IMR-90 (cell line): ENCODE measurements at regions not wholly inside any gene's neighbourhood (a gene's known extent, or its start where the extent isn't known, plus 50 kb on each side); places are given as distances from the start of the nearest gene placed in this dataset.

ENCODE experiments used
- ATAC-seq: fragments of 200-7000 bp; cut with Tn5 transposase; 2 replicates; pipeline ENCODE4 v1.9.1; 2020; ENCODE audit warnings: low read depth, mild to moderate bottlenecking, moderate library complexity
- BruUV-seq: library from RNA; stranded (reverse); fragments of 400-500 nt; replicated peaks from 2 replicates; lab custom pipeline; 2021; lab: Mats Ljungman, UMichigan
- CTCF ChIA-PET: fragments of 300-600 bp; formaldehyde crosslinking; extraction: SDS; loops from one replicate; lab custom pipeline; 2021; ENCODE audit warnings: antibody characterized with exemption; lab: Yijun Ruan, JAX
- POLR2A ChIA-PET: fragments of 300-600 bp; sonication (Branson Sonifier 250); formaldehyde crosslinking; loops from one replicate; lab custom pipeline; 2022; ENCODE audit warnings: antibody characterized with exemption; ENCODE audit not compliant: unreplicated experiment; lab: Charles Lee
- DNase-seq: peaks from one replicate; pipeline ENCODE4 v3.0.0; 2013
- H2AFZ ChIP-seq: replicated peaks from 2 replicates; pipeline ENCODE3; 2013; ENCODE audit warnings: low read length, mild to moderate bottlenecking; ENCODE audit not compliant: poor library complexity
- H2AK5ac ChIP-seq: 2 replicates; pipeline ENCODE4 v1.6.1; 2013; ENCODE audit warnings: low read depth, low read length, inconsistent platforms
- H2AK9ac ChIP-seq: replicated peaks from 2 replicates; pipeline ENCODE3; 2013; ENCODE audit warnings: mild to moderate bottlenecking, low read depth, low read length, moderate library complexity; ENCODE audit not compliant: poor library complexity
- H2BK120ac ChIP-seq: 2 replicates; pipeline ENCODE4 v1.6.1; 2013; ENCODE audit warnings: low read depth, low read length, inconsistent platforms
- H2BK15ac ChIP-seq: 3 replicates; pipeline ENCODE4 v1.6.1; 2013; ENCODE audit warnings: low read depth, low read length, inconsistent platforms
- H2BK20ac ChIP-seq: 2 replicates; pipeline ENCODE4 v1.6.1; 2013; ENCODE audit warnings: low read depth, mild to moderate bottlenecking, inconsistent platforms, low read length, moderate library complexity
- H2BK5ac ChIP-seq: 2 replicates; pipeline ENCODE4 v1.6.1; 2013; ENCODE audit warnings: mild to moderate bottlenecking, low read depth, low read length, inconsistent platforms; ENCODE audit not compliant: poor library complexity, severe bottlenecking
- H3K14ac ChIP-seq: replicated peaks from 2 replicates; pipeline ENCODE4 v1.6.1; 2013; ENCODE audit warnings: low read depth, low read length, inconsistent platforms
- H3K18ac ChIP-seq: 2 replicates; pipeline ENCODE4 v1.6.1; 2013; ENCODE audit warnings: low read depth, low read length, control low read depth
- H3K23ac ChIP-seq: 2 replicates; pipeline ENCODE4 v1.6.1; 2013; ENCODE audit warnings: low read depth, low read length, inconsistent platforms
- H3K27ac ChIP-seq: 2 replicates; pipeline ENCODE4 v1.5.1; 2013; ENCODE audit warnings: mild to moderate bottlenecking, control low read depth, low read length; ENCODE audit not compliant: insufficient read depth
- H3K27me3 ChIP-seq: 2 replicates; pipeline ENCODE4 v1.6.1; 2013; ENCODE audit warnings: low read length; ENCODE audit not compliant: control insufficient read depth, insufficient read depth
- H3K36me3 ChIP-seq: 2 replicates; pipeline ENCODE4 v1.6.1; 2013; ENCODE audit warnings: low read length, mixed read lengths; ENCODE audit not compliant: control insufficient read depth, insufficient read depth
- H3K4ac ChIP-seq: 2 replicates; pipeline ENCODE4 v1.6.1; 2013; ENCODE audit warnings: low read depth, low read length, inconsistent platforms
- H3K4me1 ChIP-seq: 2 replicates; pipeline ENCODE4 v1.6.1; 2013; ENCODE audit warnings: low read length, mixed read lengths; ENCODE audit not compliant: control insufficient read depth, insufficient read depth
- H3K4me2 ChIP-seq: 2 replicates; pipeline ENCODE4 v1.6.1; 2013; ENCODE audit warnings: low read depth, mild to moderate bottlenecking, control low read depth, low read length, moderate library complexity
- H3K4me3 ChIP-seq: 2 replicates; pipeline ENCODE4 v1.5.1; 2013; ENCODE audit warnings: low read depth, mild to moderate bottlenecking, control low read depth, low read length, moderate library complexity; ENCODE audit not compliant: insufficient read depth
- H3K56ac ChIP-seq: 2 replicates; pipeline ENCODE4 v1.6.1; 2013; ENCODE audit warnings: low read length, inconsistent platforms; ENCODE audit not compliant: insufficient read depth; ENCODE audit errors: extremely low read depth
- H3K79me1 ChIP-seq, 2 experiments: 2 replicates each; pipeline ENCODE4 v1.6.1; 2013; ENCODE audit warnings: low read length in 2 of 2, inconsistent platforms in 1 of 2, low read depth in 1 of 2
- H3K9ac ChIP-seq: 2 replicates; pipeline ENCODE4 v1.6.1; 2013; ENCODE audit warnings: low read depth, low read length, control low read depth
- H3K9me1 ChIP-seq: 2 replicates; pipeline ENCODE4 v1.6.1; 2013; ENCODE audit warnings: low read length, inconsistent platforms; ENCODE audit not compliant: insufficient read depth
- H3K9me3 ChIP-seq: 2 replicates; pipeline ENCODE4 v1.6.1; 2013; ENCODE audit warnings: low read length; ENCODE audit not compliant: control insufficient read depth, insufficient read depth
- H4K20me1 ChIP-seq: 2 replicates; pipeline ENCODE4 v1.6.1; 2013; ENCODE audit warnings: low read length, inconsistent platforms; ENCODE audit not compliant: insufficient read depth
- H4K5ac ChIP-seq: 2 replicates; pipeline ENCODE4 v1.6.1; 2013; ENCODE audit warnings: mild to moderate bottlenecking, low read depth, low read length, control low read depth
- H4K8ac ChIP-seq, 2 experiments: 2 replicates each; pipeline ENCODE4 v1.6.1; 2013; ENCODE audit warnings: low read depth in 2 of 2, low read length in 2 of 2, control low read depth in 1 of 2, inconsistent platforms in 1 of 2
- H4K91ac ChIP-seq: 2 replicates; pipeline ENCODE4 v1.6.1; 2013; ENCODE audit warnings: low read depth, low read length, inconsistent platforms; ENCODE audit not compliant: insufficient read depth
- BHLHE40 ChIP-seq: fragments of 150-350 bp; IDR thresholded peaks from 2 replicates; pipeline ENCODE4 v1.6.1; 2016; ENCODE audit warnings: mild to moderate bottlenecking, low read depth, low read length
- CEBPB ChIP-seq: IDR thresholded peaks from 2 replicates; pipeline ENCODE4 v1.6.1; 2012; ENCODE audit warnings: low read depth, low read length, improper control_type of control experiment
- CHD1 ChIP-seq: IDR thresholded peaks from 2 replicates; pipeline ENCODE4 v1.6.1; 2012; ENCODE audit warnings: low read depth, low read length, improper control_type of control experiment
- ELK1 ChIP-seq: fragments of 150-350 bp; IDR thresholded peaks from 2 replicates; pipeline ENCODE4 v1.6.1; 2016; ENCODE audit warnings: low read depth, mild to moderate bottlenecking, low read length, moderate library complexity, borderline replicate concordance
- FOS ChIP-seq: fragments of 150-350 bp; IDR thresholded peaks from 2 replicates; pipeline ENCODE4 v1.6.1; 2016; ENCODE audit warnings: low read depth, low read length
- MAFK ChIP-seq: IDR thresholded peaks from 2 replicates; pipeline ENCODE4 v1.6.1; 2012; ENCODE audit warnings: low read depth, low read length, improper control_type of control experiment
- MAZ ChIP-seq: IDR thresholded peaks from 2 replicates; pipeline ENCODE4 v1.6.1; 2012; ENCODE audit warnings: low read depth, mild to moderate bottlenecking, low read length, improper control_type of control experiment, moderate library complexity, borderline replicate concordance
- MXI1 ChIP-seq: IDR thresholded peaks from 2 replicates; pipeline ENCODE4 v1.6.1; 2012; ENCODE audit warnings: low read depth, mild to moderate bottlenecking, low read length, moderate library complexity, borderline replicate concordance
- NFE2L2 ChIP-seq: fragments of 150-350 bp; IDR thresholded peaks from 2 replicates; pipeline ENCODE4 v1.6.1; 2016; ENCODE audit warnings: low read depth, mild to moderate bottlenecking, low read length
- RAD21 ChIP-seq: IDR thresholded peaks from 2 replicates; pipeline ENCODE4 v1.6.1; 2012; ENCODE audit warnings: low read length, improper control_type of control experiment
- RFX5 ChIP-seq: IDR thresholded peaks from 2 replicates; pipeline ENCODE4 v1.8.0; 2012; ENCODE audit warnings: low read depth, mild to moderate bottlenecking, low read length, moderate library complexity
- SMC3 ChIP-seq: fragments of 150-350 bp; IDR thresholded peaks from 2 replicates; pipeline ENCODE4 v1.6.1; 2016; ENCODE audit warnings: low read depth, mild to moderate bottlenecking, antibody characterized with exemption, low read length, moderate library complexity
- WGBS, 2 experiments: methylation state at CpG; one replicate each; pipeline versions ENCODE4 v1.1.5 to v1.1.7; 2013; ENCODE audit warnings: missing lambda C conversion rate in 2 of 2; ENCODE audit not compliant: insufficient read length in 1 of 2; ENCODE audit errors: extremely low coverage in 2 of 2; 5-methylcytosine and 5-hydroxymethylcytosine counted together
- dilution Hi-C: fragments of 300-500 bp; cut with HindIII; formaldehyde crosslinking; loops from one replicate; pipeline ENCODE4 v1.14.3; 2018; ENCODE audit warnings: low sequenced_read_pairs; ENCODE audit not compliant: unreplicated experiment
- in situ Hi-C: fragments of 300-500 bp; cut with MboI; formaldehyde crosslinking; loops from 3 replicates; pipeline ENCODE4 v1.14.3; 2019; ENCODE audit warnings: low sequenced_read_pairs, inconsistent platforms, mixed read lengths
- intact Hi-C: fragments of 100-400 bp; cut with micrococcal nuclease; formaldehyde crosslinking; loops from 2 replicates; pipeline ENCODE4 v1.10.0; 2022
- TF ChIP-seq, protein P1 (sequence below): fragments of 150-350 bp; IDR thresholded peaks from 2 replicates; pipeline ENCODE4 v1.6.1; 2017; ENCODE audit warnings: mild to moderate bottlenecking, antibody characterized with exemption, low read length, low read depth

- TF ChIP-seq, protein P1, sequence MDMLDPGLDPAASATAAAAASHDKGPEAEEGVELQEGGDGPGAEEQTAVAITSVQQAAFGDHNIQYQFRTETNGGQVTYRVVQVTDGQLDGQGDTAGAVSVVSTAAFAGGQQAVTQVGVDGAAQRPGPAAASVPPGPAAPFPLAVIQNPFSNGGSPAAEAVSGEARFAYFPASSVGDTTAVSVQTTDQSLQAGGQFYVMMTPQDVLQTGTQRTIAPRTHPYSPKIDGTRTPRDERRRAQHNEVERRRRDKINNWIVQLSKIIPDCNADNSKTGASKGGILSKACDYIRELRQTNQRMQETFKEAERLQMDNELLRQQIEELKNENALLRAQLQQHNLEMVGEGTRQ = no peak
- TF ChIP-seq MXI1 (no peak), RAD21 (no peak), RFX5 (no peak), ELK1 (no peak), FOS (no peak), NFE2L2 (no peak), MAFK (no peak), CHD1 (no peak), SMC3 (no peak), CEBPB (no peak), BHLHE40 (no peak), MAZ (no peak)
- Histone ChIP-seq H3K23ac (no peak overlapping the region), H3K4me2 (no peak overlapping the region), H2AK5ac (no peak overlapping the region), H2BK120ac (no peak overlapping the region), H3K56ac (no peak overlapping the region), H3K4me3 (no peak overlapping the region), H3K18ac (no peak overlapping the region), H3K14ac (no peak overlapping the region), H3K9ac (no peak overlapping the region), H3K79me1 (no peaks in the 10 kb centered on the region), H2AFZ (no peak overlapping the region), H4K5ac (no peak overlapping the region), H3K9me3 (no peaks in the 10 kb centered on the region), H3K9me1 (peaks cover 10% of the 10 kb centered on the region; the same call in 1 of the 2 replicates), H3K27me3 (no peaks in the 10 kb centered on the region), H2BK5ac (no peak overlapping the region), H3K4me1 (peaks cover 5% of the 10 kb centered on the region), H3K27ac (no peak overlapping the region), H2BK20ac (no peak overlapping the region), H3K36me3 (no peaks in the 10 kb centered on the region), H3K4ac (no peak overlapping the region), H4K8ac (no peak overlapping the region), H4K91ac (no peak overlapping the region), H4K20me1 (no peaks in the 10 kb centered on the region; the same call in 1 of the 2 replicates), H2AK9ac (no peak overlapping the region), H2BK15ac (no peak overlapping the region)
- no peak for DNase-seq
- intact Hi-C loops (no loop called here), dilution Hi-C loops (no loop called here), in situ Hi-C loops (no loop called here)
- ATAC-seq = no peak
- ChIA-PET POLR2A (no interaction called here), CTCF (interaction anchor here (2.4 kb wide), 1 partner anchor 11 kb away, joined by 9 read pairs; no protein-coding TSS in a partner anchor)
- no TSS peak for BruUV-seq
- WGBS, 2 experiments = 85% methylated on average over 3 of the region's 6 CpGs; no CpG with 5 or more reads in 1 of the 2 experiments
Measured at GRCh38 chr1:58928514-58928913, 144.7 kb upstream of the JUN start.
